Osteoblast (primary cell): ENCODE measurements at regions not wholly inside any gene's neighbourhood (a gene's known extent, or its start where the extent isn't known, plus 50 kb on each side); places are given as distances from the start of the nearest gene placed in this dataset.
"Not testable (repeated sequence)": the region's sequence is repeated elsewhere in the genome, so short reads cannot be mapped to it uniquely, and the experiment has no call there.

Experiments
- DNase-seq: peaks from one replicate; pipeline ENCODE4 v3.0.0; 2011; ENCODE audit warnings: low spot score, mixed read lengths; ENCODE audit not compliant: insufficient read length; ENCODE audit errors: missing footprints
- H2AFZ ChIP-seq: 2 replicates; pipeline ENCODE4 v1.6.0; 2011; ENCODE audit warnings: mild to moderate bottlenecking, low read length
- H3K27ac ChIP-seq: 2 replicates; pipeline ENCODE4 v1.5.1; 2011; ENCODE audit warnings: mild to moderate bottlenecking, low read depth, low read length, moderate library complexity
- H3K27me3 ChIP-seq: 2 replicates; pipeline ENCODE4 v1.6.0; 2012; ENCODE audit warnings: mild to moderate bottlenecking, control low read depth, inconsistent platforms, low read length, moderate library complexity; ENCODE audit not compliant: insufficient read depth
- H3K36me3 ChIP-seq: 2 replicates; pipeline ENCODE4 v1.5.1; 2011; ENCODE audit warnings: mild to moderate bottlenecking, low read length, control low read depth, moderate library complexity; ENCODE audit not compliant: insufficient read depth
- H3K4me1 ChIP-seq: 2 replicates; pipeline ENCODE4 v1.5.1; 2011; ENCODE audit warnings: mild to moderate bottlenecking, low read length, control low read depth, moderate library complexity; ENCODE audit not compliant: insufficient read depth
- H3K4me2 ChIP-seq: 2 replicates; pipeline ENCODE4 v1.6.0; 2011; ENCODE audit warnings: mild to moderate bottlenecking, low read length; ENCODE audit not compliant: insufficient read depth
- H3K4me3 ChIP-seq: fragments of 200-600 bp; sonication (generic); 3 replicates; pipeline ENCODE4 v1.5.1; 2012; ENCODE audit warnings: mild to moderate bottlenecking, low read length, inconsistent platforms; ENCODE audit not compliant: insufficient read depth
- H3K79me2 ChIP-seq: 2 replicates; pipeline ENCODE4 v1.6.0; 2012; ENCODE audit warnings: mild to moderate bottlenecking, low read length, control low read depth, inconsistent platforms; ENCODE audit not compliant: insufficient read depth
- H3K9me3 ChIP-seq: 2 replicates; pipeline ENCODE4 v1.5.1; 2011; ENCODE audit warnings: low read depth, low read length, control low read depth
- H4K20me1 ChIP-seq: 2 replicates; pipeline ENCODE4 v1.6.0; 2012; ENCODE audit warnings: mild to moderate bottlenecking, low read length, control low read depth; ENCODE audit not compliant: insufficient read depth
- CTCF ChIP-seq: IDR thresholded peaks from 2 replicates; pipeline ENCODE4 v1.5.1; 2011; ENCODE audit warnings: mild to moderate bottlenecking, low read depth, low read length, moderate library complexity; ENCODE audit errors: extremely low read depth

DNA sequence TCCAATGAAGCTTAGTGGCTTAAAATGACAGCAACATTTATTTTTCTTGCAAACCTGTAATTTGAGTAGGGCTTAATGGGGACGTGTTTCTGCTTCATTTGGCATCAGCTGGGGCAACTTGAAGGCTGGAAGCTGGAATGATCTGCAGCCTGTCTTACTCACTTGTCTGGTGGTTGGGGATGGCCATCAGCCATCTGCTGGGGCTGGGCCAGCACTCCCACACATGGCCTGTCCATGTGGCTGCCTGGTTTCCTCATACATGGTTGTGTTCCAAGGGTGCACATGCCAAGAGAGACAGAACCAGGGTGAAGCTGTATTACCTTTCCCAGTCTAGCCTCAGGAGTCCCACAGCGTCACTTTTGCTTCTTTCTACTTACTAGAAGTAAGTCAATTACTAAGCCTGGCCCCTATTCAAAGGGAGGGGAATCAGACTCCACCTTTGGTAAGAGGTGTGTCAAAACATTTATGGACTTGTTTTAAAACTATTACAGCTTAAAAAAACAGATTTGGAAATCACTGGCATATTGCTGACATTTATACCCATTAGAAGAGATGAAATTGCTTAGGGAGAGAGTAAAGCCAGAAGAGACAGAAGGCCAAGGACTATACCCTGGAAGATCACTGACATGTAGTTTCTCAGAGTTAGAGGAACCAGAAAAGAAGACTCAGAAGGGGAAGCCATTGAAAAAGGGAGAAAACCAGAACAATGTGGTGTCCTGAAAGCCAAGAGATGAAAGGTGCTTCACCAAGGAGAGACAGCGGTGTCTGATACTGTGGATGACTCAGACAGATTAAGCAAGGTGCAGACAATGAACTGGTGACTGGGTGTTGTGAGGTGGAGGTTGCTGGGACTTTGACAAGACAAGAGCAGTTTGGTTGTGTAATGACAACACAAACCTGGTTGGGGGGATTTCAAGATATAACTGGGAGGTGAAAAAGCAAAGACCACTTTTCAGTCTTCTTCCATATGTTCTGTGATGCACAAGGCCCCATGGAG lies 345.2 kb downstream of the GJA1 start:
- Histone ChIP-seq H4K20me1 (no peaks in the 10 kb centered on the region), H3K36me3 (no peaks in the 10 kb centered on the region), H3K9me3 (no peaks in the 10 kb centered on the region), H3K79me2 (no peaks in the 10 kb centered on the region), H3K27ac (peak overlapping the region; percentile 78), H3K4me1 (peaks cover 25% of the 10 kb centered on the region), H3K4me2 (peak overlapping the region; percentile 53), H3K4me3 (no peak overlapping the region), H2AFZ (peak overlapping the region; percentile 59), H3K27me3 (no peaks in the 10 kb centered on the region)
- DNase-seq = peak; percentile 83
- TF ChIP-seq CTCF = no peak

GRCh38 chr6:121791396-121792315 lies 356.2 kb downstream of the GJA1 start:
- Histone ChIP-seq H4K20me1 (no peaks in the 10 kb centered on the region), H2AFZ (peak overlapping the region; percentile 3)
- no peak for DNase-seq

DNA sequence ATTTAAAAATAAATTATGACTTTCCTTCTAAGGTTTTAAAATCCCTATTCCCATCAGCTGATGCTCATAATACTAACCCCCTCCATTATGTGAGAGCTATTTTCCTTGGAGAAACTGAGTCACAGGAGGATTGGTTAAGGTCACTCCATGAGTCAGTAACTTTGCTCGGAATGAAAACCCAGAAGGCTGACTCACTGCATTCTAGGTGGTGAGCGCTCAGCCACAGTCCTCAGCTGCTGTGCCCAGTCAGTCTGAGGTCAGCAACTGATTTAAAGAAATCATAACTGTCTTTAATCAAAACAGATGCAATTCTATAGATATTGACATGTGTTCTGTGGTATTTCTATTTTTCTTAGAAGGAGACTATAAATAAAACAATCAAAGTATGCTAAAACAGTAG lies 359.2 kb downstream of the GJA1 start:
- no peak overlapping the region for H2AFZ ChIP-seq
- H3K79me2 ChIP-seq = no peaks in the 10 kb centered on the region
- H3K9me3 ChIP-seq = no peaks in the 10 kb centered on the region
- no peaks in the 10 kb centered on the region for H3K27me3 ChIP-seq
- H4K20me1 ChIP-seq = no peaks in the 10 kb centered on the region
- no peak overlapping the region for H3K4me3 ChIP-seq
- peaks cover 28% of the 10 kb centered on the region for H3K4me1 ChIP-seq
- peak; percentile 91 for DNase-seq
- peak overlapping the region; percentile 6 for H3K4me2 ChIP-seq
- H3K36me3 ChIP-seq = no peaks in the 10 kb centered on the region
- H3K27ac ChIP-seq = peak overlapping the region; percentile 85
- no peak for TF ChIP-seq CTCF

More at GRCh38 chr6:121791396-121792315, 356.2 kb downstream of the GJA1 start:
- peak; percentile 31 for TF ChIP-seq CTCF
- no peak overlapping the region for H3K4me3 ChIP-seq
- H3K4me2 ChIP-seq = no peak overlapping the region
- peaks cover 24% of the 10 kb centered on the region for H3K4me1 ChIP-seq
- no peaks in the 10 kb centered on the region for H3K27me3 ChIP-seq
- no peaks in the 10 kb centered on the region for H3K79me2 ChIP-seq
- no peaks in the 10 kb centered on the region for H3K36me3 ChIP-seq
- H3K9me3 ChIP-seq = no peaks in the 10 kb centered on the region
- peak overlapping the region; percentile 34 for H3K27ac ChIP-seq

DNA sequence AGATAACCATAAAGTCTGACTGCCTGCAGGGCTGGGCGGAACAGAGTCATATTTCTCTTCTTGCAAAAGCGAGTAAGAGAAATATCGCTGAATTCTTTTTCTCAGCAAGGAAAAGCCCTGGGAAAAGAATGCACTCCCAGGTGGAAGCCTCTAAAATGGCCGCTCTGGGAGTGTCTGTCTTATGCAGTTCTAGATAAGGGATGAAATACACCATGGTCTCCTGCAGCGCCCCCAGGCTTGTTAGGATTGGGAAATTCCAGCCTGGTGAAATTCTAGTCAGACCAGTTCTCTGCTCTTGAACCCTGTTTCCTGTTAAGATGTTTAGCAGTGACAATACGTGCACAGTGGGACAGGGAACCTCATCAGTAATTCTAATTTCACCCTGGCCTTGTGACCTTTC lies 362.2 kb downstream of the GJA1 start:
- not testable (repeated sequence) for DNase-seq, H3K27me3 ChIP-seq

GRCh38 chr6:121798126-121798525 lies 362.7 kb downstream of the GJA1 start:
- H3K27me3 ChIP-seq, H2AFZ ChIP-seq, H3K4me3 ChIP-seq, H3K27ac ChIP-seq, H3K9me3 ChIP-seq, H3K4me2 ChIP-seq, H4K20me1 ChIP-seq, DNase-seq, H3K36me3 ChIP-seq, H3K79me2 ChIP-seq: not testable (repeated sequence)
- H3K4me1 ChIP-seq = peaks cover 18% of the 10 kb centered on the region

More for the DNA sequence above, 362.2 kb downstream of the GJA1 start:
- not testable (repeated sequence) for H3K27ac ChIP-seq, H3K36me3 ChIP-seq, H3K4me3 ChIP-seq, H3K4me2 ChIP-seq, H3K9me3 ChIP-seq, H2AFZ ChIP-seq, H3K79me2 ChIP-seq, H4K20me1 ChIP-seq
- peaks cover 18% of the 10 kb centered on the region for H3K4me1 ChIP-seq
